ENCODE measurements at regions not wholly inside any gene's neighbourhood (a gene's known extent, or its start where the extent isn't known, plus 50 kb on each side); places are given as distances from the start of the nearest gene placed in this dataset.

DNA sequence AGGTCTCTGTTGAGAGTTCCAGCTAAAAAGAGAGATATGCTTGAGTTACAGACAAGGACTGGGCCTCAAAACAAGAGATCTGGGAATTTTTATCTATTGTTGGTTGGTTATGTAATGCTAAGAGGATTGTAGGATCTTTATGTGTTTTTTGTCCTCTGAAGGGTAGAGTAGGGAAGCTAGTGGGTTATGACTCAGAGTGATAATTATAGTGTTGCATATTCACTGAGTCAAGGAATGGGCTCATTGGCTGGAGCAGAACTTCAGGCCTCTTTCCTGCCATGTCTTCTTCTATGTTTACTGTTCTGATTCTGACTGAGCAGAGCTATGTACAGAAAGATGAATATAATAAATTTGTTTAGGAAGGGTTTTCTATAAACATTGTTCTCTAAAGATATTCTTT, 66.1 kb upstream of the NOX3 start:
- no peak for DNase-seq (ENCODE audit: low spot score)

DNA sequence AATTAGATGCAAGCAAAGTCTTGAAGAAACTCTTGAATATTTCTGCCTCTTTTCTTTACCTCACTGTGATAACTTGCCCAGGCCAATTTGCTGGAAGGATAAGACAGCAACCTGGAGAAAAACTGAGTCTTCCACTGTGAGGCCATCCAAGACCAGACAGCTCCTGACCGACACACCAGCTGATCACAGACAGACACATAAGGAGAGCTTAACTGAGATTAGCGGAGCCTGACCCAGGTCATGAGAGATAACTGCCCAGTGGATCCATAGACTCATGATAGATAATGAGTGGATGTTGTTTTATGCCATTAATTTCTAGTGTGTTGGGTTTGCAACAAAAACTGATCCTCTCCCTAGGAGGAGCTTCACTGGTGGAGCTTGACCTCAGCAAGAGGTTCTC, 64.4 kb upstream of the NOX3 start:
- DNase-seq (ENCODE audit: low spot score): no peak

GRCh38 chr6:155519176-155519738, 63.6 kb upstream of the NOX3 start:
- no peak for DNase-seq (ENCODE audit: low spot score)

DNA sequence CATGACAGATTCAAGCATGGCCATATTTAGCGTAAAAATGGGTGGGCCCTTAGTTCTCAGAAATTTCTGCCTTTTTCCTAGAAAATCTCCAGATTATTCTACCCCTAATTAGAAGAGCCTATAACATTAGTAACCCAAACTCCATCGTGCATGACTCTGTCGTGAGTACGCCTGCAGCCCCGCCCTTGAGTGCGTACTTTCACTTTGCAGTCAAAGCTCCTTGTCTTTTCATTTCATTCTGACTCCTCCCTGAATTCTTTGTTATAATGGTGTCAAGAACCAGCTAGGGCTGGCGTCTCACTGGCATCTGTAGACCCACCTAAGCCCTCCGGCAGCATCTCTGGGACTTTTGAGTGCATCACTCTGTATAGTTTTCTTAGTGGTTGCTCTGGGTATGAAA, 61.7 kb upstream of the NOX3 start:
- DNase-seq (ENCODE audit: low spot score): no peak

DNA sequence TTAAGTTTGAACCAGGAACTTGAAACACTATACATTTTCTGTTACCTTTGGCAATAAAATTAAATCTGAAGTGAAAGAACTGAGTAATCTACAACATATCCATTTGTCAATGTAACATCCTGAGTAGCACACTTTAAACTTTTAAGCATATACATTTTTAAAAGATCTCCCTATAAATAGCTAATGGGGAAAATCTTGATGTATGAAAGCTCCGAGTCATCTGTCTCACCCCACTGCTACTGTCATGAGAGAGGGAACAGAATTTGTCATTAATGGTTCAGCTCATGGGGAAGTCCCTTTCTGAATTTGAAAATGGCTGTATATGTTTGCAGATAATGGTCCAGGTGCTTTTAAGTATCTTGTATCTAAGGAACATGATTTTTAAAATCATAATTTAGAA, 55.2 kb upstream of the NOX3 start:
- no peak for DNase-seq (ENCODE audit: low spot score)

GRCh38 chr6:155509743-155510475, 54.3 kb upstream of the NOX3 start:
- DNase-seq (ENCODE audit: low spot score): no peak

GRCh38 chr6:155505608-155505989, 50.0 kb upstream of the NOX3 start:
- no peak for DNase-seq (ENCODE audit: low spot score)
